ENCODE measurements at regions not wholly inside any gene's neighbourhood (a gene's known extent, or its start where the extent isn't known, plus 50 kb on each side); places are given as distances from the start of the nearest gene placed in this dataset.
"Not testable (repeated sequence)": the region's sequence is repeated elsewhere in the genome, so short reads cannot be mapped to it uniquely, and the experiment has no call there.

DNA sequence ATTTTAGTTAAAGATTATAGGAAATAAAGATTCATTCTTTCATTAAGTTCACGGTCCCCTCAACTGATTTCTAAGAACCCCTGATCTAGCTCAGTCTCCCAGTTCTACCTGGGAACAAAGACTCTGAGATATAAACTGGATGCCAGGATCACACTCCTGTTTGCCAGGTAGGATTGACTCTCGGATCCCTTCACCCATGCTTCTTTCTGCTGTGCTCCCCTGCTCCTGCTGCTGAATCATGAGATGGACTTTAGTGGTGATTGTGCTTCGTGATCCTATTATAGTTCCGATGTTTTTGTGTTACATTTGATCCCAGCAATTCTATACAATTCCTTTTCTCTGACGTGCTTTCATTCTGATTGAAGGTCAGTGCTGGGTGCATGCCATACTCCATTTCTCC, 733.1 kb upstream of the TPTE start:
- TF ChIP-seq, protein P1, sequence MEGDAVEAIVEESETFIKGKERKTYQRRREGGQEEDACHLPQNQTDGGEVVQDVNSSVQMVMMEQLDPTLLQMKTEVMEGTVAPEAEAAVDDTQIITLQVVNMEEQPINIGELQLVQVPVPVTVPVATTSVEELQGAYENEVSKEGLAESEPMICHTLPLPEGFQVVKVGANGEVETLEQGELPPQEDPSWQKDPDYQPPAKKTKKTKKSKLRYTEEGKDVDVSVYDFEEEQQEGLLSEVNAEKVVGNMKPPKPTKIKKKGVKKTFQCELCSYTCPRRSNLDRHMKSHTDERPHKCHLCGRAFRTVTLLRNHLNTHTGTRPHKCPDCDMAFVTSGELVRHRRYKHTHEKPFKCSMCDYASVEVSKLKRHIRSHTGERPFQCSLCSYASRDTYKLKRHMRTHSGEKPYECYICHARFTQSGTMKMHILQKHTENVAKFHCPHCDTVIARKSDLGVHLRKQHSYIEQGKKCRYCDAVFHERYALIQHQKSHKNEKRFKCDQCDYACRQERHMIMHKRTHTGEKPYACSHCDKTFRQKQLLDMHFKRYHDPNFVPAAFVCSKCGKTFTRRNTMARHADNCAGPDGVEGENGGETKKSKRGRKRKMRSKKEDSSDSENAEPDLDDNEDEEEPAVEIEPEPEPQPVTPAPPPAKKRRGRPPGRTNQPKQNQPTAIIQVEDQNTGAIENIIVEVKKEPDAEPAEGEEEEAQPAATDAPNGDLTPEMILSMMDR (IDR thresholded peaks at IDR 0.05; ENCODE audit: insufficient read depth, low read length, poor library complexity, severe bottlenecking), result not testable (repeated sequence)
- TF ChIP-seq EZH2phosphoT487 (conservative IDR thresholded peaks at IDR 0.05; ENCODE audit: low read length), result not testable (repeated sequence)
